CD4-positive, alpha-beta T cell (primary cell): ENCODE measurements at regions not wholly inside any gene's neighbourhood (a gene's known extent, or its start where the extent isn't known, plus 50 kb on each side); places are given as distances from the start of the nearest gene placed in this dataset.

Source experiments
- ATAC-seq: fragments of 200-7000 bp; cut with Tn5 transposase; one replicate; pipeline ENCODE4 v1.10.0; 2022; ENCODE audit warnings: mild to moderate bottlenecking; ENCODE audit not compliant: poor library complexity
- CTCF ChIA-PET: fragments of 350-600 bp; sonication (Branson Sonifier 250); formaldehyde crosslinking; loops from one replicate; lab custom pipeline; 2021; ENCODE audit warnings: antibody characterized with exemption, inconsistent platforms; lab: Charles Lee
- POLR2A ChIA-PET: fragments of 350-600 bp; sonication (Branson Sonifier 250); formaldehyde crosslinking; loops from one replicate; lab custom pipeline; 2021; ENCODE audit warnings: antibody characterized with exemption, inconsistent platforms; lab: Charles Lee
- DNase-seq, 14 experiments: peaks; one replicate each; pipeline ENCODE4 v3.0.0-alpha.2; 2013 to 2020; ENCODE audit warnings: mixed read lengths in 2 of 14
- H3K27ac ChIP-seq, 2 donors: one replicate each; pipeline versions ENCODE4 v1.5.1 to v1.7.0; 2013; ENCODE audit warnings: low read length in 2 of 2, low read depth in 1 of 2, mild to moderate bottlenecking in 1 of 2
- H3K27me3 ChIP-seq, 2 experiments: 1 replicate in 1 of 2; 2 replicates in 1 of 2; pipeline versions ENCODE4 v1.6.1 to v1.7.0; 2013; ENCODE audit warnings: low read length in 2 of 2, control low read depth in 1 of 2, mild to moderate bottlenecking in 1 of 2, moderate library complexity in 1 of 2; ENCODE audit not compliant: insufficient read depth in 2 of 2, control insufficient read depth in 1 of 2
- H3K36me3 ChIP-seq: one replicate; pipeline ENCODE4 v1.6.1; 2013; ENCODE audit warnings: low read length, control low read depth; ENCODE audit not compliant: insufficient read depth
- H3K4me1 ChIP-seq: one replicate; pipeline ENCODE4 v1.6.1; 2013; ENCODE audit warnings: low read length, control low read depth; ENCODE audit not compliant: insufficient read depth
- H3K4me3 ChIP-seq: one replicate; pipeline ENCODE4 v1.5.1; 2013; ENCODE audit warnings: mild to moderate bottlenecking, low read length, moderate library complexity
- H3K9me3 ChIP-seq, 2 experiments: 1 replicate in 1 of 2; 2 replicates in 1 of 2; pipeline versions ENCODE4 v1.6.1 to v1.7.0; 2013; ENCODE audit warnings: low read length in 2 of 2, mild to moderate bottlenecking in 2 of 2, control low read depth in 1 of 2, moderate library complexity in 1 of 2; ENCODE audit not compliant: control insufficient read depth in 1 of 2, insufficient read depth in 1 of 2
- H3K27ac Mint-ChIP-seq: one replicate; pipeline ENCODE4 v1.8.0; 2020; ENCODE audit warnings: mixed read lengths
- H3K27me3 Mint-ChIP-seq: one replicate; pipeline ENCODE4 v1.8.0; 2021; ENCODE audit warnings: mixed read lengths
- H3K36me3 Mint-ChIP-seq: one replicate; pipeline ENCODE4 v1.8.0; 2021; ENCODE audit warnings: low read depth, mixed read lengths
- H3K4me1 Mint-ChIP-seq: one replicate; pipeline ENCODE4 v1.8.0; 2021; ENCODE audit warnings: low read depth, mixed read lengths
- H3K4me3 Mint-ChIP-seq: one replicate; pipeline ENCODE4 v1.8.0; 2020; ENCODE audit warnings: mild to moderate bottlenecking, mixed read lengths
- H3K9me3 Mint-ChIP-seq: one replicate; pipeline ENCODE4 v1.8.0; 2020; ENCODE audit warnings: mixed read lengths
- CTCF ChIP-seq: fragments of 200-600 bp; IDR thresholded peaks from one replicate; pipeline ENCODE4 v1.8.0; 2022; ENCODE audit warnings: antibody characterized with exemption, mild to moderate bottlenecking
- intact Hi-C, 2 experiments: fragments of 100-400 bp; cut with DNase I in 1 of 2; cut with micrococcal nuclease in 1 of 2; formaldehyde crosslinking; loops; one replicate each; pipeline versions ENCODE4 v1.15.1 to v1.9.0; 2023 to 2025; cut with DNase I, micrococcal nuclease

DNA sequence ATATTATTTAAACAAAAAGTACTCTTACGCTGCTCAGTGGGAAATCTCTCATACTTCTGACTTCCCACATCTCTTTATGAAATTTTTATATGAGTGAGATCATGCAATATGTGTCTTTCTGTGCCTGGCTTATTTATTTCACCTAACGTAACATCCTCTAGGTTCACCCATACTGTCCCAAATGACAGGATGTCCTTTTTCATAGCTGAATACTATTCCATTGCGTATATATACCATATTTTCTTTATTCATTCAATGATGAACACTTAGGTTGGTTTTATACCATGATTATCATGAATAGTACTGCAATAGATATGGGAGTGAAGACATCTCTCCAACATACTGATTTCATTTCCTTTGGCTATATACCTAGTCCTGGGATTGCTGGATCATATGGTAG is 57.8 kb upstream of the TPP2 start:
- POLR2A ChIA-PET = no interaction called here

DNA sequence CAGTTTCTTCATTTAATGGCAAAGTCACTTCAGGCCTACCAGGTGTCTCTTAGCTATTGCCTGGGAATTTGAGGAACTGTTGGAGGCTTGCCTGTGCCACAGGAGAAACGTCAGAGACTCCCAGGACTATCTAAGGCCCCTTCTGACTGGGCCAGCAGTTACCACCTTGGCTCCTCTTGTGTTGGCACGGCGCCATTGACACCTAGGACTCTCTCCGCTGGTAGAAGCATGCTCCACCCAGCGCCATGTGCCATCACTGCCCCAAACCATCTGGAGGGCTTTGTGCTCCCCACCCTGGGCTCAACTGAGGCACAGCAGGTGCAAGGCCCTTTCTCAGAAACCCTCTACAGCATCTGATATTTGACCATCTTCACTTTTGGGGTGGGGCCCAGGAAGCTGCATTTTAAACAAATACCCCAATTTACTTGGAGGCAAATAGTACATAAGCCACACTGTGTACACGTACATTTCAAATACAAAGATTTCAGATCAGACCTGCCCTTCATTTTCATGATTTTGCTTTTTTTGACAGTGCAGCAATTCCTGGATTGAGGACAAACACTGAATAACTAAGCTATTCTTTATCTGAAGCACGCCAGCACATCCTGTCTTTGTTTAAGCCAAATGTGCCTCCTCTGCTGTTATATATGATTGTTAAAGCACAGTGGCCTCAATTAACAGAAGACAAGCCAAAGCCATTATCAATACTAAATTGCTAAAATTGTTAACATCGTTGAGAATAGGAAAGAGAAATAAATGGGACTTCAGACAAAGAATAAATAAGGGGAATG is 59.9 kb upstream of the TPP2 start:
- Mint-ChIP-seq H3K27me3 (peaks cover 21% of the 10 kb centered on the region), H3K27ac (no peak overlapping the region), H3K4me1 (no peaks in the 10 kb centered on the region), H3K36me3 (no peaks in the 10 kb centered on the region), H3K4me3 (no peak overlapping the region), H3K9me3 (peaks cover 6% of the 10 kb centered on the region)
- Histone ChIP-seq H3K9me3 (peaks cover 0 to 6% of the 10 kb centered on the region in 2 experiments), H3K27ac (no peak overlapping the region), H3K4me3 (no peak overlapping the region), H3K4me1 (no peaks in the 10 kb centered on the region), H3K27me3 (peaks cover 0 to 3% of the 10 kb centered on the region in 2 experiments), H3K36me3 (no peaks in the 10 kb centered on the region)
- CTCF ChIA-PET = interaction anchor here (0.6 kb wide), 1 partner anchor 1355 kb away, joined by 4 read pairs; no protein-coding TSS in a partner anchor
- DNase-seq = no peak
- intact Hi-C loops = no loop called here
- TF ChIP-seq CTCF = no peak
- ATAC-seq = no peak
- POLR2A ChIA-PET = no interaction called here

More for the DNA sequence above, 57.8 kb upstream of the TPP2 start:
- no peaks in the 10 kb centered on the region for H3K36me3 ChIP-seq
- Mint-ChIP-seq H3K4me3 (no peak overlapping the region), H3K27me3 (peaks cover 27% of the 10 kb centered on the region), H3K4me1 (no peaks in the 10 kb centered on the region), H3K36me3 (no peaks in the 10 kb centered on the region), H3K9me3 (peaks cover 8% of the 10 kb centered on the region), H3K27ac (no peak overlapping the region)
- peaks cover 0 to 3% of the 10 kb centered on the region in 2 experiments for H3K27me3 ChIP-seq
- no peak for TF ChIP-seq CTCF
- H3K4me3 ChIP-seq = no peak overlapping the region
- DNase-seq (no peak), ATAC-seq (no peak)
- intact Hi-C loops = no loop called here
- CTCF ChIA-PET = no interaction called here
- peaks cover 5 to 6% of the 10 kb centered on the region in 2 experiments for H3K9me3 ChIP-seq
- no peaks in the 10 kb centered on the region for H3K4me1 ChIP-seq
- no peak overlapping the region for H3K27ac ChIP-seq

GRCh38 chr13:102536196-102536595 is 60.6 kb upstream of the TPP2 start:
- no peak overlapping the region for H3K4me3 ChIP-seq
- Mint-ChIP-seq H3K27me3 (peaks cover 21% of the 10 kb centered on the region), H3K4me1 (no peaks in the 10 kb centered on the region), H3K9me3 (peaks cover 6% of the 10 kb centered on the region), H3K36me3 (no peaks in the 10 kb centered on the region), H3K4me3 (no peak overlapping the region), H3K27ac (no peak overlapping the region)
- no peak for DNase-seq
- ChIA-PET POLR2A (no interaction called here), CTCF (no interaction called here)
- peaks cover 0 to 4% of the 10 kb centered on the region in 2 experiments for H3K9me3 ChIP-seq
- H3K27ac ChIP-seq = no peak overlapping the region
- H3K4me1 ChIP-seq = no peaks in the 10 kb centered on the region
- TF ChIP-seq CTCF = no peak
- ATAC-seq = no peak
- intact Hi-C loops = no loop called here
- no peaks in the 10 kb centered on the region for H3K36me3 ChIP-seq
- peaks cover 0 to 3% of the 10 kb centered on the region in 2 experiments for H3K27me3 ChIP-seq
